Breast epithelium (tissue), 4 donors: ENCODE measurements at regions not wholly inside any gene's neighbourhood (a gene's known extent, or its start where the extent isn't known, plus 50 kb on each side); places are given as distances from the start of the nearest gene placed in this dataset.

Source experiments
- DNase-seq, 2 donors: peaks; one replicate each; pipeline ENCODE4 v3.0.0-alpha.2; 2019; ENCODE audit warnings: low spot score in 2 of 2
- H3K27ac ChIP-seq, 2 donors: fragments of 200-600 bp; sonication (generic) in 1 of 2; one replicate each; pipeline ENCODE4 v1.5.1; 2016 to 2019; ENCODE audit warnings: mild to moderate bottlenecking in 1 of 2
- H3K27me3 ChIP-seq, 2 donors: fragments of 200-600 bp; sonication (generic) in 1 of 2; one replicate each; pipeline versions ENCODE4 v1.5.1 to v1.6.0; 2017 to 2019; ENCODE audit warnings: control low read depth in 1 of 2, mild to moderate bottlenecking in 1 of 2
- H3K36me3 ChIP-seq: fragments of 200-600 bp; one replicate; pipeline ENCODE4 v1.5.1; 2019
- H3K4me1 ChIP-seq, 2 donors: fragments of 200-600 bp; sonication (generic); one replicate each; pipeline ENCODE4 v1.5.1; 2016 to 2019; ENCODE audit warnings: control low read depth in 1 of 2
- H3K4me3 ChIP-seq, 3 donors: fragments of 200-600 bp; sonication (generic); 1 replicate in 2 of 3; 2 replicates in 1 of 3; pipeline ENCODE4 v1.5.1; 2016 to 2019; ENCODE audit warnings: mild to moderate bottlenecking in 3 of 3, moderate library complexity in 2 of 3
- H3K9me3 ChIP-seq, 2 donors: fragments of 200-600 bp; sonication (generic) in 1 of 2; one replicate each; pipeline ENCODE4 v1.5.1; 2016 to 2019; ENCODE audit warnings: control low read depth in 1 of 2
- CTCF ChIP-seq, 3 donors: fragments of 450-650 bp; IDR thresholded peaks; one replicate each; pipeline ENCODE4 v1.5.1; 2016 to 2017; ENCODE audit warnings: antibody characterized with exemption in 3 of 3, mild to moderate bottlenecking in 3 of 3, moderate library complexity in 3 of 3
- POLR2A ChIP-seq: fragments of 450-650 bp; IDR thresholded peaks from one replicate; pipeline ENCODE4 v1.6.1; 2016; ENCODE audit warnings: antibody characterized with exemption, mild to moderate bottlenecking, moderate library complexity
- POLR2AphosphoS5 ChIP-seq, 3 donors: sonication (generic); formaldehyde crosslinking; IDR thresholded peaks; one replicate each; pipeline ENCODE4 v1.6.1; 2017; ENCODE audit warnings: antibody characterized with exemption in 3 of 3
- intact Hi-C: fragments of 100-400 bp; cut with DNase I; formaldehyde crosslinking; loops from one replicate; pipeline ENCODE4 v1.15.1; 2023; ENCODE audit warnings: low total_unique reads

GRCh38 chr13:50225193-50226155 lies 210.2 kb downstream of the KCNRG start:
- no peaks in the 10 kb centered on the region for H3K27me3 ChIP-seq
- no peak overlapping the region for H3K27ac ChIP-seq
- DNase-seq: no peak
- no peaks in the 10 kb centered on the region for H3K36me3 ChIP-seq
- no peaks in the 10 kb centered on the region for H3K9me3 ChIP-seq
- intact Hi-C loops: no loop called here
- TF ChIP-seq POLR2AphosphoS5 (IDR thresholded peaks at IDR 0.05): no peak
- no peak for TF ChIP-seq CTCF (IDR thresholded peaks at IDR 0.05)
- no peak for TF ChIP-seq POLR2A
- H3K4me3 ChIP-seq: no peak overlapping the region
- no peaks in the 10 kb centered on the region for H3K4me1 ChIP-seq

GRCh38 chr13:50226515-50227155 lies 211.4 kb downstream of the KCNRG start:
- Histone ChIP-seq H3K27me3 (no peaks in the 10 kb centered on the region), H3K27ac (no peak overlapping the region), H3K4me1 (no peaks in the 10 kb centered on the region), H3K36me3 (no peaks in the 10 kb centered on the region), H3K4me3 (no peak overlapping the region), H3K9me3 (no peaks in the 10 kb centered on the region)
- intact Hi-C loops: no loop called here
- no peak for TF ChIP-seq CTCF (IDR thresholded peaks at IDR 0.05)
- no peak for TF ChIP-seq POLR2A
- no peak for TF ChIP-seq POLR2AphosphoS5 (IDR thresholded peaks at IDR 0.05)
- no peak for DNase-seq

- intact Hi-C loops: no loop called here
- DNase-seq: no peak
- Histone ChIP-seq H3K4me3 (no peak overlapping the region), H3K4me1 (no peaks in the 10 kb centered on the region), H3K27ac (no peak overlapping the region), H3K27me3 (no peaks in the 10 kb centered on the region), H3K36me3 (no peaks in the 10 kb centered on the region), H3K9me3 (no peaks in the 10 kb centered on the region)
- TF ChIP-seq CTCF (IDR thresholded peaks at IDR 0.05): no peak
- no peak for TF ChIP-seq POLR2AphosphoS5 (IDR thresholded peaks at IDR 0.05)
- no peak for TF ChIP-seq POLR2A
Measured at GRCh38 chr13:50227361-50227760, 212.1 kb downstream of the KCNRG start.

- no peaks in the 10 kb centered on the region for H3K4me1 ChIP-seq
- TF ChIP-seq CTCF (IDR thresholded peaks at IDR 0.05) (no peak), POLR2AphosphoS5 (IDR thresholded peaks at IDR 0.05) (no peak), POLR2A (no peak)
- H3K9me3 ChIP-seq: no peaks in the 10 kb centered on the region
- intact Hi-C loops: no loop called here
- no peaks in the 10 kb centered on the region for H3K36me3 ChIP-seq
- no peak for DNase-seq
- H3K27ac ChIP-seq: no peak overlapping the region
- H3K27me3 ChIP-seq: no peaks in the 10 kb centered on the region
- no peak overlapping the region for H3K4me3 ChIP-seq
Measured at GRCh38 chr13:50228527-50228926, 213.3 kb downstream of the KCNRG start.
